HG03432 (cell line): ENCODE measurements at regions not wholly inside any gene's neighbourhood (a gene's known extent, or its start where the extent isn't known, plus 50 kb on each side); places are given as distances from the start of the nearest gene placed in this dataset.

Experiments
- ATAC-seq: cut with Tn5 transposase; IDR thresholded peaks from one replicate; pipeline ENCODE4 v1.9.1; 2021; ENCODE audit warnings: mild to moderate bottlenecking, moderate library complexity; ENCODE audit not compliant: unreplicated experiment

- no peak for ATAC-seq
Observed at GRCh38 chr4:10336471-10336870, 120.8 kb downstream of the ZNF518B start.

GRCh38 chr4:10335050-10335449 is 122.2 kb downstream of the ZNF518B start:
- no peak for ATAC-seq

DNA sequence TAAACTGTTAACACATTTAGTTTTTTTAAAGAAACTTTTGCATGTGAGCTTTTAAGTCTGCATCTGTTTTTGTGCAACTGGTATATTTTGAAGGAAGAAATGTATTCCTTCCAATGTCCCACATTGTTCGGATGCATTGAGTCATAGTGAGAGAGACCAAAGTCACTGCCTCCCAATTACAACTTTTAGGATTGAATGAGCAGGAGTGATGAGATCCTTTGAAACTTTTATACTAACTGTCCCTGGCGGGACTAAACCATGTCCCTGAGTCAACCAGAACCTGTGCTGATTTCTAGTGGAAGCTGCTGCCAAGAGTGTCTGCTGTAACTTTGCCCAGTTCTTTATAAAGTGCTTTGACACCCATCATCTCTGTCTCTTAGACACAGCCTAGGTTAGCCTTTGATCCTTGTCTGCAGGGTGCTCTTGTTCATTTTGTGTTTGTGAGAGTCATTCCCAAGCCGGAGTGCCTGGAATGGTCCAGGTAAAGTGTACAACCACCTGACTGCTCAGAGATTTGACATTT is 122.7 kb downstream of the ZNF518B start:
- ATAC-seq: no peak

GRCh38 chr4:10333942-10334341 is 123.3 kb downstream of the ZNF518B start:
- no peak for ATAC-seq

DNA sequence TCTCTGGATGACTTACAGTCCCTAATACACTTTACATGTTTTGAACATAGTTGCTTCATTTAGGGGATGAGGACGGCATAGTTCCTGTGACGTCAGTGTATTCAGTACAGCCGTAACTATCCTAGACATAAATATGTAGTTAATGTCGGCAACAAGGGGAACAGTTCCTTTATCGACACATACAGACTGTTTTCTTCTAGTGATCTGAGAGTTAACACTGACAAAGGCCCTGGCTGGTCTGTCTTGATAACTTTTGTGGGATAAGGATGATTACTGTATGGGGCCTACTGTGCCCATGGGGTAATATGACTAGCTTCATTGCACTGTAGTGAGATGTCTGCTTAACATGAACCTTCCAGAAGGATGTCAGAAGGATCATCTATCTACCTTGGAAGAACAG is 131.2 kb downstream of the ZNF518B start:
- ATAC-seq: no peak

DNA sequence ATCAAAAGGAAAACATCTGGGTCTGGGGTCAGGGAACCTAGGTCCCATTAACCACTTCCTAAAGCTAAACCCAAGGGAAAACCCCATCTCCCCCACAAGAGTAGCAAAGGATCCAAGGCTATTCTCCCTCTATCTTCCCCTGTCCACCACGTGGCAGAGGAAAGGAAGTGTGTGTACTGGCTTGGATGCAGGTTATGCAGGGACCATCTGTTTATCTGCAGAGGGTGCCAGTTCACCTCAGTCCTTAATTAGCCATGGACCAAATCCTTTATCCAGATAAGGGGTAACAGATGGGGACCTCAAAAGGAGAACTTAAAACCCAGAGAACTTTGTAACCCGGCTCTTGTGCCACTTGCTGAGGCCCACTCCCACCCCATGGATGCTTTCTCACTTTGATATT is 135.3 kb downstream of the ZNF518B start:
- no peak for ATAC-seq

DNA sequence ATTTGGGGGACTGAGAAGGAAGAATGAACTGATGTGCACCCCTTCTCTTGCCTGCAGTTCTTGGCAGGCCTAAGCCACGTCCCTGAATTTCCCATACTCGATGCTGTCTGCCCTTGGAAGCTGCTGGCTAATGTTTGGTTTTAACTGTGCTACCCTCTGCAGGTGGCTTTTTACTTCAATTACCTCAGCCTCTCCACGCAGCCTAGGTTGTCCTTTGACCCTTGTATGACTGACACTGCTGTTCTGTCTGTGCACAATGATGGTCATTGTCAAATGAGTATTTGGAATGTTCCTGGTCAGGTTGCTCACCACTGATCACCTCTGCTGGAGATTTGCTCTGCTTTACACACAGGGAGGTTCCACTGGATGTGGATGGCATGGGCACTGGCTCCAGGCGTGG is 137.1 kb downstream of the ZNF518B start:
- no peak for ATAC-seq

GRCh38 chr4:10317345-10317744 is 139.9 kb downstream of the ZNF518B start:
- ATAC-seq: no peak

- no peak for ATAC-seq
Observed at GRCh38 chr4:10316851-10317250, 140.4 kb downstream of the ZNF518B start.

- ATAC-seq: no peak
Observed at GRCh38 chr4:10315638-10316037, 141.6 kb downstream of the ZNF518B start.

GRCh38 chr4:10312568-10312967 is 144.7 kb downstream of the ZNF518B start:
- no peak for ATAC-seq

GRCh38 chr4:10311939-10312338 is 145.3 kb downstream of the ZNF518B start:
- no peak for ATAC-seq

GRCh38 chr4:10305816-10306215 is 151.4 kb downstream of the ZNF518B start:
- no peak for ATAC-seq

DNA sequence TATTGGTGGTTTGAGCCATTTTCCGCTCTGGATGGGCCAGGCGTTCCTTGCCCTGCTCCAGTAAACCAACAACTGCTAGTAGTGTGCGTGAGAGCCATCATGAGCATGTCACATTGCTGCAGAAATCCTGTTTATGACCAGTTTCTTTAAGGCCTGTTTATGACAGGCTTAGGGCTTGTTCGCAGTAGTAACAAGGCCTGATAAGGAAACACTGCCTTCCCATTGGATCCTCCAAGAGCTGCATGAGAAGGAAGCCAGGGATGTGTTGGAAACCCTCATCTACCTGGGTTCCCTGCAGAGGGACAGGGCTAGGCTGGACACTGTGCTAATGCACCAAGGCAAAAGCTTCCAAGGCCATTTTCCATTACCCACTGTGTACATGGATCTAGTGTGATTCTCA is 153.9 kb downstream of the ZNF518B start:
- ATAC-seq: no peak

- ATAC-seq: no peak
Observed at GRCh38 chr4:10302096-10302495, 155.1 kb downstream of the ZNF518B start.

DNA sequence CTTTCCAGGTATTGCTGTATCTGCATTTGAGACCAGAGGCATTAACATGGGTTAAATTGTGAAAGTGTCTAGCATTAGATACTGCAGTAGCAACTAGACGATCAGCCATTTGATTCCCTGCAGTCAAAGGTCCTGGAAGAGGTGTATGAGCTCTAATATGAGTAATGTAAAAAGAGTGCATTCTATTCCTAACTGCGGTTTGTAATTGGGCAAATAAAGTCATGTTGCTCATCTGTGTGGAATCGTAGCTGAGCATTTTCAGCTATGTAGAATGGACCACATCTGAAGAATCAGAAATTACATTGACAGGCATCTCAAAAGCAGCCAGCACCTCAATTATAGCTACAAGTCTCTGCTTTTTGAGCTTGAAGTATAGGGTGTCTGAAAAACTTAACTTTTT is 157.6 kb downstream of the ZNF518B start:
- no peak for ATAC-seq

DNA sequence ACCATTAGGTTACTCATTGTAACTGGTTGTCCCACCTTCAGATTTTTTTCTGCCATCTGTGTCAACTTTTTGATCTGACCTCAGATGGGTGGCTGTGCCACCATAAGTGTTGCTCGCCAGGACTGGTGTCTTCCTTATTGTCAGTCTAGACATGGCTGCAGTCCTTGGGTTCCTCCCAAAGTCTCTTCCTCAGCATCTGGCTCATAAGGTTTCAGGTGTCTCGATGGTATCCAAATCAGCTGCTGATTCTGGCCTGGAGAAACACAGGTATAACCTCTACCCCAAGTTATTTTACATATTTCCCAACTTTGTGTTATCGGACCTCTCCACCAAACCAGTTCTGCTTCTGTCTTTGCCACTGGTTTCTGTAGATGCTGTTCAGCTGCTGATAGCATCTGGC is 158.5 kb downstream of the ZNF518B start:
- no peak for ATAC-seq

GRCh38 chr4:10296730-10297129 is 160.5 kb downstream of the ZNF518B start:
- ATAC-seq: no peak

- no peak for ATAC-seq
Observed at GRCh38 chr4:10295301-10295700, 161.9 kb downstream of the ZNF518B start.

DNA sequence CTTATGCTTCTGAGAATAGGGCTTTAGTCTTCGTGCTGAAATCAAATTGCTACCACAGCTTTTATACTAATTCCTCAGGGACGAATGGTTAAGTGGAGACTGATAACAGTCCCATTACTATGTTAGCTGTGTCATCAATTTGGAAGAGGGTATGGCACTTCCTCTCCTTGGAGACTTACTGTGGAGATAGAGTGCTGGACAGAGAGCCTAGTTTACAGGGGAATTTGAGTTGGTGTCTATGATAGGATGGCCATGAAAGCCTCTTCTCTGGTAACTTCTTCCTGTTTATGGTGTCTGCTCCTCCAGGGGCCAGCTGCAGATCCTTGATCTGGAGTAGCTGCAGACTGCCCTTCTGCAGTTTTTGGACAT is 167.7 kb downstream of the ZNF518B start:
- ATAC-seq: no peak

DNA sequence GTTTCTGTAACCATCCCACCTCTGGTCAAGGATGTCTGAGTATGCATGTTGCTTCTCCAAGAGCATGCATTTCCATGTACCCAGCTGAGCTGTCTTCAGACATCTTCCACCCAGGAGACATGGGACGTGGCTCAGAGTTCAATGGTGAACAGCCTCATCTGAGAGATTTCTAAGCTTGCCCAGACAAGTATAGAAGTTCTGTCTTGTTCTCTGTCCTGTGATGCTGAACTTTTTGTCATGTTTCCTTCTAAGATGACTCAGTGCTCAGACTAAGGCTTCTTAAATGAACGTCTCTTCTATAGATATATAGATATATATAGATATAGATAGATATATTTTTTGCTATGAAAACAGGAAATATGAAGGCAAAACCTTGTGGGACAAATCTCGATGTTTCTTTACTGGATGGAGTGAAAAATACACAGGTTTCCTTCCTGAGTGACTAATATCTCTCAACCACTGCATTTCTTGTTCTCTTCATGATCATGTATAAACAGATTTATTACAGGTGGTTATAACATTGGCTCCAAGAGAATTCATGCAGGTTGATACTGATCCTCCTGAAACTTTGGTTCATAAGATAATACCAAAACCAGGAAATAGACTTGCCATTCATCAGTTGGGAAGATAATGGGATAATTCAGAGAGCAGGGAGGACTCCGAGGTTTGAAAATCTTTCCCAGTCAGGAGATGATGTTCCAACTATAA is 168.2 kb downstream of the ZNF518B start:
- peak; percentile 40 for ATAC-seq

- ATAC-seq: no peak
Observed at GRCh38 chr4:10285028-10285427, 168.4 kb upstream of the WDR1 start.

DNA sequence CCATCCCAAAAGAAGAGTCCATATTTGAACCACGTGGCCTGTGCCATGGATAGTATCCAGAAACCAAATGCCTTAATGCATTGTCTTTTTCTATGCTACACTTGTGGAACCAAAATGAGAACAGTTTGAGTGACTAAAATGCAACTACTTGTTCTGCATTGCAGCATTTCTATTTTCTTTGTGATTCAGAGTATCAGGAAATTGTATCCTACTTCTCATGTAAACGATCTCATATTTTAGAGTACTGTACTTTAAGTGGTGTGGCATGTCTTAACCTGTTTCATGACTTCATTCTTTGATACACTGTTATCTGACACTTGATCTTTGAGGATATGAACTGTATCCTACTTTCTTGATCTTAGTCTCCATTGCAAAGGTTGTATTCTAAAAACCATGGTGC is 167.2 kb upstream of the WDR1 start:
- ATAC-seq: no peak
